CD14-positive monocyte (primary cell): ENCODE measurements at regions not wholly inside any gene's neighbourhood (a gene's known extent, or its start where the extent isn't known, plus 50 kb on each side); places are given as distances from the start of the nearest gene placed in this dataset.

Source experiments
- DNase-seq, 3 donors: peaks; one replicate each; pipeline ENCODE4 v3.0.0-alpha.2; 2011 to 2022
- H2AFZ ChIP-seq: 2 replicates; pipeline ENCODE4 v1.6.0; 2012; ENCODE audit warnings: mild to moderate bottlenecking, low read depth, low read length, inconsistent platforms; ENCODE audit not compliant: insufficient read depth, poor library complexity, severe bottlenecking
- H3K27ac ChIP-seq, 2 donors: 1 replicate in 1 of 2; 2 replicates in 1 of 2; pipeline ENCODE4 v1.5.1; 2012 to 2013; ENCODE audit warnings: low read length in 2 of 2, control low read depth in 1 of 2, inconsistent platforms in 1 of 2, low read depth in 1 of 2, mild to moderate bottlenecking in 1 of 2
- H3K27me3 ChIP-seq, 2 donors: one replicate each; pipeline versions ENCODE4 v1.6.0 to v1.6.1; 2011 to 2013; ENCODE audit warnings: low read length in 2 of 2; ENCODE audit not compliant: control insufficient read depth in 2 of 2, insufficient read depth in 2 of 2
- H3K36me3 ChIP-seq, 2 donors: replicated peaks in 1 of 2; 1 replicate in 1 of 2; 2 replicates in 1 of 2; pipeline versions ENCODE4 v1.5.1 to v1.6.1; 2012 to 2013; ENCODE audit warnings: low read length in 2 of 2, control low read depth in 1 of 2, inconsistent platforms in 1 of 2, mild to moderate bottlenecking in 1 of 2; ENCODE audit not compliant: insufficient read depth in 2 of 2, control insufficient read depth in 1 of 2
- H3K4me1 ChIP-seq, 2 donors: 1 replicate in 1 of 2; 2 replicates in 1 of 2; pipeline versions ENCODE4 v1.5.1 to v1.6.1; 2012 to 2013; ENCODE audit warnings: low read length in 2 of 2, control low read depth in 1 of 2, inconsistent platforms in 1 of 2, mild to moderate bottlenecking in 1 of 2, moderate library complexity in 1 of 2; ENCODE audit not compliant: insufficient read depth in 2 of 2, control insufficient read depth in 1 of 2
- H3K4me2 ChIP-seq: replicated peaks from 2 replicates; pipeline ENCODE3; 2012; ENCODE audit warnings: low read length, moderate library complexity, mild to moderate bottlenecking; ENCODE audit not compliant: poor library complexity, severe bottlenecking; ENCODE audit errors: extremely low read depth
- H3K4me3 ChIP-seq, 3 experiments: fragments of 200-600 bp in 1 of 3; sonication (generic) in 1 of 3; replicated peaks in 1 of 3; 1 replicate in 2 of 3; 2 replicates in 1 of 3; pipeline ENCODE4 v1.5.1; 2011 to 2013; ENCODE audit warnings: low read length in 3 of 3, mild to moderate bottlenecking in 3 of 3, control low read depth in 2 of 3, low read depth in 2 of 3, inconsistent platforms in 1 of 3, moderate library complexity in 1 of 3
- H3K79me2 ChIP-seq: 2 replicates; pipeline ENCODE4 v1.6.0; 2012; ENCODE audit warnings: mild to moderate bottlenecking, control low read depth, inconsistent platforms, low read length, moderate library complexity; ENCODE audit not compliant: insufficient read depth
- H3K9ac ChIP-seq: 2 replicates; pipeline ENCODE4 v1.6.0; 2017; ENCODE audit warnings: low read length, mild to moderate bottlenecking; ENCODE audit not compliant: insufficient read depth, poor library complexity, severe bottlenecking
- H3K9me3 ChIP-seq, 2 donors: replicated peaks in 1 of 2; 1 replicate in 1 of 2; 2 replicates in 1 of 2; pipeline versions ENCODE4 v1.5.1 to v1.6.1; 2012 to 2013; ENCODE audit warnings: low read length in 2 of 2, control low read depth in 1 of 2; ENCODE audit not compliant: control insufficient read depth in 1 of 2, insufficient read depth in 1 of 2
- H4K20me1 ChIP-seq: 2 replicates; pipeline ENCODE4 v1.6.0; 2012; ENCODE audit warnings: mild to moderate bottlenecking, low read length, control low read depth, moderate library complexity; ENCODE audit not compliant: insufficient read depth
- H3K27ac Mint-ChIP-seq, 7 donors: one replicate each; pipeline ENCODE4 v1.8.0; 2020; ENCODE audit warnings: mild to moderate bottlenecking in 7 of 7, mixed read lengths in 7 of 7, moderate library complexity in 6 of 7, inconsistent platforms in 2 of 7
- H3K27me3 Mint-ChIP-seq, 3 donors: one replicate each; pipeline ENCODE4 v1.8.0; 2021 to 2022; ENCODE audit warnings: low read depth in 3 of 3, mild to moderate bottlenecking in 3 of 3, mixed read lengths in 3 of 3, moderate library complexity in 3 of 3, inconsistent platforms in 1 of 3
- H3K36me3 Mint-ChIP-seq, 2 donors: one replicate each; pipeline ENCODE4 v1.8.0; 2020; ENCODE audit warnings: mixed read lengths in 2 of 2, inconsistent platforms in 1 of 2, mild to moderate bottlenecking in 1 of 2
- H3K4me1 Mint-ChIP-seq: one replicate; pipeline ENCODE4 v1.8.0; 2020; ENCODE audit warnings: mild to moderate bottlenecking, mixed read lengths
- H3K4me3 Mint-ChIP-seq, 2 donors: one replicate each; pipeline ENCODE4 v1.8.0; 2020; ENCODE audit warnings: mild to moderate bottlenecking in 2 of 2, mixed read lengths in 2 of 2, moderate library complexity in 1 of 2
- H3K9me3 Mint-ChIP-seq, 7 donors: one replicate each; pipeline ENCODE4 v1.8.0; 2020 to 2022; ENCODE audit warnings: mixed read lengths in 7 of 7, mild to moderate bottlenecking in 6 of 7, moderate library complexity in 6 of 7, inconsistent platforms in 2 of 7
- WGBS: methylation state at CpG from one replicate; pipeline ENCODE4 v1.1.5; 2013; ENCODE audit warnings: missing lambda C conversion rate; ENCODE audit not compliant: insufficient coverage; 5-methylcytosine and 5-hydroxymethylcytosine counted together
- intact Hi-C, 2 donors: fragments of 100-400 bp; cut with micrococcal nuclease; formaldehyde crosslinking; loops; one replicate each; pipeline versions ENCODE4 v1.15.0 to v1.15.1; 2023
- TF ChIP-seq, protein P1 (sequence below): fragments of 200-600 bp; IDR thresholded peaks from one replicate; pipeline ENCODE4 v1.8.0; 2022; ENCODE audit warnings: antibody characterized with exemption, mild to moderate bottlenecking

DNA sequence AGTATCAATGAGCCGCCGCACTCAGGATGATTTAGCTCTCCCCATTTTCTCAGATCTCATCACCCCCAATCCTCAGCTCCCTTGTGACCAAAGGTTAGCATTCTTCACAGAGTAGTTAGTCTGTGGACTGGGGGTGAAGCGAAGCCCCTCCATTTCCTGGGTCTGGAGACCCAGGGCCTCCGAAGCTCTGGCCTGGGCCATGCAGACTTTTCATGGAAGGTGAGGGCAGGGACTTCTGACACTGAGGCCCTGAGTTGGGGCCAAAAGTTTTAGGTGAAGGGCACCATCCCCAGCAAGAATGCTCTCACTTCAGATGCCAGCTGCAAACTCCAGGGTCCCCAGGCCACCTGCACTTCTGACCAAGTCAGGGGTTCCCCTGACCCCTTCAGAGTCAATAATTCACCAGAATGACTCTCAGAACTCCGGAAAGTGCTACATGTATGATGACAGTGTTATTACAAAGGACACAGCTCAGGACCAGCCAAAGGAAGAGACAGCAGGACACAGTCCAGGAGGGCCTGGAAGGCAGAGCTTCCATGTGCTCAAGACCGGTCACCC is 65.7 kb upstream of the DUSP22 start:
- H3K4me2 ChIP-seq: no peak overlapping the region
- no peak overlapping the region for H3K4me3 Mint-ChIP-seq
- DNase-seq: no peak
- H3K4me1 ChIP-seq: peaks cover 18 to 25% of the 10 kb centered on the region in 2 donors
- H2AFZ ChIP-seq: no peak overlapping the region
- H3K27ac ChIP-seq: no peak overlapping the region
- H3K27ac Mint-ChIP-seq: peak overlapping the region in 1 of 7 donors; percentile 28
- no peak overlapping the region for H3K4me3 ChIP-seq
- H3K9ac ChIP-seq: no peak overlapping the region
- no peaks in the 10 kb centered on the region for H3K9me3 ChIP-seq
- H4K20me1 ChIP-seq: no peaks in the 10 kb centered on the region
- peaks cover 0 to 12% (median 0%) of the 10 kb centered on the region in 7 donors for H3K9me3 Mint-ChIP-seq
- H3K36me3 Mint-ChIP-seq: no peaks in the 10 kb centered on the region
- TF ChIP-seq, protein P1, sequence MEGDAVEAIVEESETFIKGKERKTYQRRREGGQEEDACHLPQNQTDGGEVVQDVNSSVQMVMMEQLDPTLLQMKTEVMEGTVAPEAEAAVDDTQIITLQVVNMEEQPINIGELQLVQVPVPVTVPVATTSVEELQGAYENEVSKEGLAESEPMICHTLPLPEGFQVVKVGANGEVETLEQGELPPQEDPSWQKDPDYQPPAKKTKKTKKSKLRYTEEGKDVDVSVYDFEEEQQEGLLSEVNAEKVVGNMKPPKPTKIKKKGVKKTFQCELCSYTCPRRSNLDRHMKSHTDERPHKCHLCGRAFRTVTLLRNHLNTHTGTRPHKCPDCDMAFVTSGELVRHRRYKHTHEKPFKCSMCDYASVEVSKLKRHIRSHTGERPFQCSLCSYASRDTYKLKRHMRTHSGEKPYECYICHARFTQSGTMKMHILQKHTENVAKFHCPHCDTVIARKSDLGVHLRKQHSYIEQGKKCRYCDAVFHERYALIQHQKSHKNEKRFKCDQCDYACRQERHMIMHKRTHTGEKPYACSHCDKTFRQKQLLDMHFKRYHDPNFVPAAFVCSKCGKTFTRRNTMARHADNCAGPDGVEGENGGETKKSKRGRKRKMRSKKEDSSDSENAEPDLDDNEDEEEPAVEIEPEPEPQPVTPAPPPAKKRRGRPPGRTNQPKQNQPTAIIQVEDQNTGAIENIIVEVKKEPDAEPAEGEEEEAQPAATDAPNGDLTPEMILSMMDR: no peak
- no peaks in the 10 kb centered on the region for H3K36me3 ChIP-seq
- H3K27me3 ChIP-seq: no peaks in the 10 kb centered on the region
- peaks cover 25% of the 10 kb centered on the region for H3K4me1 Mint-ChIP-seq
- H3K79me2 ChIP-seq: no peaks in the 10 kb centered on the region
- intact Hi-C loops: no loop called here
- H3K27me3 Mint-ChIP-seq: peaks cover 0 to 10% (median 6%) of the 10 kb centered on the region in 3 donors
- WGBS: 96% methylated on average over 3 of the region's 6 CpGs

- H3K4me1 ChIP-seq: peaks cover 17 to 20% of the 10 kb centered on the region in 2 donors
- no peak overlapping the region for H3K27ac ChIP-seq
- no peak overlapping the region for H3K4me2 ChIP-seq
- Mint-ChIP-seq H3K4me1 (peaks cover 22% of the 10 kb centered on the region), H3K27me3 (peaks cover 0 to 10% (median 2%) of the 10 kb centered on the region in 3 donors), H3K4me3 (no peak overlapping the region), H3K27ac (no peak overlapping the region), H3K36me3 (no peaks in the 10 kb centered on the region), H3K9me3 (peaks cover 0 to 12% (median 0%) of the 10 kb centered on the region in 7 donors)
- no peaks in the 10 kb centered on the region for H4K20me1 ChIP-seq
- 97% methylated on average over 15 of the region's 17 CpGs for WGBS
- H3K9ac ChIP-seq: no peak overlapping the region
- no peaks in the 10 kb centered on the region for H3K9me3 ChIP-seq
- H3K79me2 ChIP-seq: no peaks in the 10 kb centered on the region
- H3K27me3 ChIP-seq: no peaks in the 10 kb centered on the region
- peak in 1 of 3 donors; percentile 42 for DNase-seq
- intact Hi-C loops: no loop called here
- H3K4me3 ChIP-seq: no peak overlapping the region
- TF ChIP-seq, protein P1: no peak
- H2AFZ ChIP-seq: no peak overlapping the region
- no peaks in the 10 kb centered on the region for H3K36me3 ChIP-seq
These were observed 65.1 kb upstream of the DUSP22 start for GRCh38 chr6:227074-227782.
